ENCODE measurements at regions not wholly inside any gene's neighbourhood (a gene's known extent, or its start where the extent isn't known, plus 50 kb on each side); places are given as distances from the start of the nearest gene placed in this dataset.

DNA sequence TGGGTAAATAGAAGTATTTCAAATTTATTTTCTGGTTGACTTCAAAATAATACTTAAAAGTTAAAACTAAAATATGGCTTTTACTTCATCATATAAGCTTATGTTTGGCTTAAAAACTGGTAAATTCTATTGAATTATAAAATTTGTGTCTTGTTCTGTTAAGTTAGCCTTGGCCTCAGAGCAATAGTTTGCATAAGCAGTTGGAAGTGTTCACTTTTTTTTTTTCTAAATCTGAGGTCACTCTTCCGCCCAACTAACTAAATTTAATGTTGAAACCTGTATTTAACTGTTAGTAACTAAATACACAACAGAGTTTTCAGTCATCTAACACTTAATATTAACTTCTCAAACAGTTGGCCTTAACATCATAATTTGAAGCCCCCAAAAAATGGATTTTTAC lies 871.7 kb upstream of the ADAMTS5 start:
- no peak for ATAC-seq
- no peaks in the 10 kb centered on the region for H3K9me3 ChIP-seq
- H3K27me3 ChIP-seq, result no peaks in the 10 kb centered on the region
- WGBS, 2 donors (ENCODE audit: low coverage in 1 of 2), result 20 to 71% methylated on average over 1 of the region's 1 CpG
- H3K36me3 ChIP-seq, result no peaks in the 10 kb centered on the region
- TF ChIP-seq POLR2A (IDR thresholded peaks at IDR 0.05) (no peak), POLR2AphosphoS5 (IDR thresholded peaks at IDR 0.05) (no peak), EP300 (IDR thresholded peaks at IDR 0.05) (no peak)
- TF ChIP-seq, protein P1, sequence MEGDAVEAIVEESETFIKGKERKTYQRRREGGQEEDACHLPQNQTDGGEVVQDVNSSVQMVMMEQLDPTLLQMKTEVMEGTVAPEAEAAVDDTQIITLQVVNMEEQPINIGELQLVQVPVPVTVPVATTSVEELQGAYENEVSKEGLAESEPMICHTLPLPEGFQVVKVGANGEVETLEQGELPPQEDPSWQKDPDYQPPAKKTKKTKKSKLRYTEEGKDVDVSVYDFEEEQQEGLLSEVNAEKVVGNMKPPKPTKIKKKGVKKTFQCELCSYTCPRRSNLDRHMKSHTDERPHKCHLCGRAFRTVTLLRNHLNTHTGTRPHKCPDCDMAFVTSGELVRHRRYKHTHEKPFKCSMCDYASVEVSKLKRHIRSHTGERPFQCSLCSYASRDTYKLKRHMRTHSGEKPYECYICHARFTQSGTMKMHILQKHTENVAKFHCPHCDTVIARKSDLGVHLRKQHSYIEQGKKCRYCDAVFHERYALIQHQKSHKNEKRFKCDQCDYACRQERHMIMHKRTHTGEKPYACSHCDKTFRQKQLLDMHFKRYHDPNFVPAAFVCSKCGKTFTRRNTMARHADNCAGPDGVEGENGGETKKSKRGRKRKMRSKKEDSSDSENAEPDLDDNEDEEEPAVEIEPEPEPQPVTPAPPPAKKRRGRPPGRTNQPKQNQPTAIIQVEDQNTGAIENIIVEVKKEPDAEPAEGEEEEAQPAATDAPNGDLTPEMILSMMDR (IDR thresholded peaks at IDR 0.05), result no peak
- peaks cover 0 to 35% (median 0%) of the 10 kb centered on the region in 3 donors for H3K4me1 ChIP-seq
- H3K27ac ChIP-seq, result peak overlapping the region in 1 of 4 donors; percentile 62
- H3K4me3 ChIP-seq, result no peak overlapping the region

DNA sequence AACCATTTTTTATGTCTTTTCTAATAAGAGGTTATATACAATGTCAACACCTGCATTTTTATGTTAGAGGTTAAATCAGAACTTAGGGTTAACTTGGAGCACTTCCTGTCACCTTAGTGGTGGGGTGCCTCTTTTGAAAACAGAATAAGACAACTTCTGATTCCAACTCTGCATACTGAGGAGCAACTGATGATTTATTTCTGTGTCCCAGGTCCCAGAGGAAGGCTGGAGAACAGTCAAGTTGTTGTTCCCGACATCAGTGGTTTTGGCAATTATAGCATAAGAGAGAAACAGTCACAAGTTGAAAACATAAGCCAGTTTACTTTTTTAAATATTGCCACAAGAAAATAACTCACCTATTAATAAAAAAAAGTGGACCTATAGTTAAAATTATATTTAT lies 871.0 kb upstream of the ADAMTS5 start:
- Histone ChIP-seq H3K36me3 (no peaks in the 10 kb centered on the region), H3K27ac (peak overlapping the region in 1 of 4 donors; percentile 62), H3K27me3 (no peaks in the 10 kb centered on the region), H3K4me3 (no peak overlapping the region), H3K9me3 (no peaks in the 10 kb centered on the region), H3K4me1 (peaks cover 0 to 38% (median 0%) of the 10 kb centered on the region in 3 donors)
- TF ChIP-seq EP300 (IDR thresholded peaks at IDR 0.05) (no peak), POLR2A (IDR thresholded peaks at IDR 0.05) (no peak), POLR2AphosphoS5 (IDR thresholded peaks at IDR 0.05) (no peak)
- TF ChIP-seq, protein P1 (IDR thresholded peaks at IDR 0.05), result no peak
- WGBS, 2 donors (ENCODE audit: low coverage in 1 of 2), result 15 to 29% methylated on average over 1 of the region's 1 CpG
- ATAC-seq, result no peak

DNA sequence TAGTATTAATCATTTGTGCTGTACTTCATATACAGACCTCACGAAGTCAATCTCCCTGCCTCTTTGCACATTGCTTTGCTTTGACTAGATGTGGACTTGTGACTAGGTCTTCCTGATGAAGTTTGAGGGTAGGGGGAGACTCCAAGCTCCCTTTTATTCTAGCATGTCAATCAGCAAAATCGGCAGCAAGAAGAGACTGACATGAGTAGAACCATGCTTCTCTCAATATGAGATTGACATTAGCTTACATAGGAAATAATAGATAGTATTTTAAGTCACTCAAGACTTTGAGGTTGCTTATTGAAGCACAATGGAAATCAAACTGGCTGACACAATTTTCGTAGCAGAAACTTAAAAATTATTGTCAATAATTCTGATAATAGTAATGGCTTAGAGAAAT lies 866.4 kb upstream of the ADAMTS5 start:
- TF ChIP-seq, protein P1 (IDR thresholded peaks at IDR 0.05), result no peak
- TF ChIP-seq EP300 (IDR thresholded peaks at IDR 0.05) (no peak), POLR2A (IDR thresholded peaks at IDR 0.05) (no peak), POLR2AphosphoS5 (IDR thresholded peaks at IDR 0.05) (no peak)

DNA sequence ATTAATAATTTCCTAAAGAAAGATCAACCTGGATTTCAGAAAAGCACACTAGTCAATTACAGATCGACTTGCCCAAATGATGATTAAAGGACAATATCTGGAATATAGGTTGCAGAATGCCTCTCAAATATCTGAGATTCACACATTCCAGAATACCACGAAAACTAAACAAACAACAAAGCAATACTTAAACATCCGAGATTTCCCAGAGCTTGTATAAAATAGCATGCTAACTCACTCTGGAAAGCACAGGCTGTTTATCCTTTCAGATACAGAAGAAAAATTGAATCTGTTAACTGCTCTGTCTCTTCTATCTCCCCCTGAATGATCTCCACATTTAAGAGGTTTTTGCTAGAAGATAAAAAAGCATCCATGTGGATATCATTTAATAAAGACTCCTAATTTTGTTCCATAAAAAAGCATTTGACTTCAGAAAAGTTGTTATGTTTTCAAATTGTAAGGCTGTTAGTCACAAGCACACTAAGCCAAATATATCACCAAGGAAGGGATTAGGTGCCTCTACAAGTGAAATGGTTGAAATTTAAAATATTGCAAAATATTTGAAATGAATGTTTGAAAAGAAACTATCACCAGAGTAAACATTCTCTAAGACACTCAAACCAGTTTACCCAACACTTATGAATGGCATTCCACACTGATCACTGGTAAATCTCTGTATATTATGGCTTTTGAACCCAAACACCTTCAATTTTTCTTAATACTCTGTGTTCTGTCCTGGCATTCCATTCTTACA lies 865.1 kb upstream of the ADAMTS5 start:
- Histone ChIP-seq H3K27me3 (no peaks in the 10 kb centered on the region), H3K27ac (peak overlapping the region; percentile 1 to 61 (median 50)), H3K4me3 (no peak overlapping the region), H3K9me3 (no peaks in the 10 kb centered on the region), H3K36me3 (no peaks in the 10 kb centered on the region), H3K4me1 (peaks cover 0 to 18% (median 11%) of the 10 kb centered on the region in 3 donors)
- WGBS, 2 donors (ENCODE audit: low coverage in 1 of 2), result 29 to 32% methylated on average over 3 of the region's 3 CpGs
- ATAC-seq, result peak; percentile 48
- peak; percentile 69 for TF ChIP-seq POLR2AphosphoS5 (IDR thresholded peaks at IDR 0.05)
- no peak for TF ChIP-seq EP300 (IDR thresholded peaks at IDR 0.05)

More for the DNA sequence above, 866.4 kb upstream of the ADAMTS5 start:
- H3K36me3 ChIP-seq, result no peaks in the 10 kb centered on the region
- peak overlapping the region in 1 of 4 donors; percentile 61 for H3K27ac ChIP-seq
- no peak overlapping the region for H3K4me3 ChIP-seq
- H3K4me1 ChIP-seq, result peaks cover 0 to 21% (median 11%) of the 10 kb centered on the region in 3 donors
- no peak for ATAC-seq
- WGBS, 2 donors (ENCODE audit: low coverage in 1 of 2), result 47 to 73% methylated on average over 3 of the region's 3 CpGs
- H3K27me3 ChIP-seq, result no peaks in the 10 kb centered on the region
- H3K9me3 ChIP-seq, result no peaks in the 10 kb centered on the region

DNA sequence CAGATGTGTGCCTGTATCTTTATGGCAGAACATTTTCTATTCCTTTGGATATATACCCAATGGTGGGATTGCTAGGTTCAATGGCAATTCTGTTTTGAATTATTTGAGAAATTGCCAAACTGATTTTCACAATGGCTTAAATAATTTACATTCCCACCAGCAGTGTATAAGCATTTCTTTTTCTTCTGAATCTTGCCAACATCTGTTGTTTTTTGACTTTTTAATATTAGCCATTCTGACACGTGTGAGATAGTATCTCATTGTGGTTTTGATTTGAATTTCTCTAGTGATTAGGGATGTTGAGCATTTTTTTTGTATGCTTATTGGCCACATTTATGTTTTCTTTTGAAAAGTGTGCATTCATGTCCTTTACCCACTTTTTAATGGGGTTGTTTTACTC lies 864.3 kb upstream of the ADAMTS5 start:
- TF ChIP-seq POLR2A (IDR thresholded peaks at IDR 0.05), result no peak
- TF ChIP-seq, protein P1 (IDR thresholded peaks at IDR 0.05), result no peak
- no peak for TF ChIP-seq POLR2AphosphoS5 (IDR thresholded peaks at IDR 0.05)
- TF ChIP-seq EP300 (IDR thresholded peaks at IDR 0.05), result no peak
- H3K4me3 ChIP-seq, result no peak overlapping the region
- 17% methylated on average over 1 of the region's 1 CpG; no CpG with 5 or more reads in 1 of the 2 donors for WGBS, 2 donors (ENCODE audit: low coverage in 1 of 2)
- no peak for ATAC-seq
- H3K27me3 ChIP-seq, result no peaks in the 10 kb centered on the region
- H3K4me1 ChIP-seq, result peaks cover 0 to 18% (median 11%) of the 10 kb centered on the region in 3 donors
- H3K9me3 ChIP-seq, result no peaks in the 10 kb centered on the region
- H3K27ac ChIP-seq, result no peak overlapping the region
- no peaks in the 10 kb centered on the region for H3K36me3 ChIP-seq
